IMR-90 (cell line): ENCODE measurements at regions not wholly inside any gene's neighbourhood (a gene's known extent, or its start where the extent isn't known, plus 50 kb on each side); places are given as distances from the start of the nearest gene placed in this dataset.

Experiments used
- ATAC-seq: fragments of 200-7000 bp; cut with Tn5 transposase; 2 replicates; pipeline ENCODE4 v1.9.1; 2020; ENCODE audit warnings: low read depth, mild to moderate bottlenecking, moderate library complexity
- BruUV-seq: library from RNA; stranded (reverse); fragments of 400-500 nt; replicated peaks from 2 replicates; lab custom pipeline; 2021; lab: Mats Ljungman, UMichigan
- CTCF ChIA-PET: fragments of 300-600 bp; formaldehyde crosslinking; extraction: SDS; loops from one replicate; lab custom pipeline; 2021; ENCODE audit warnings: antibody characterized with exemption; lab: Yijun Ruan, JAX
- POLR2A ChIA-PET: fragments of 300-600 bp; sonication (Branson Sonifier 250); formaldehyde crosslinking; loops from one replicate; lab custom pipeline; 2022; ENCODE audit warnings: antibody characterized with exemption; ENCODE audit not compliant: unreplicated experiment; lab: Charles Lee
- DNase-seq: peaks from one replicate; pipeline ENCODE4 v3.0.0; 2013
- H2AFZ ChIP-seq: replicated peaks from 2 replicates; pipeline ENCODE3; 2013; ENCODE audit warnings: low read length, mild to moderate bottlenecking; ENCODE audit not compliant: poor library complexity
- H2AK5ac ChIP-seq: 2 replicates; pipeline ENCODE4 v1.6.1; 2013; ENCODE audit warnings: low read depth, low read length, inconsistent platforms
- H2AK9ac ChIP-seq: replicated peaks from 2 replicates; pipeline ENCODE3; 2013; ENCODE audit warnings: mild to moderate bottlenecking, low read depth, low read length, moderate library complexity; ENCODE audit not compliant: poor library complexity
- H2BK120ac ChIP-seq: 2 replicates; pipeline ENCODE4 v1.6.1; 2013; ENCODE audit warnings: low read depth, low read length, inconsistent platforms
- H2BK15ac ChIP-seq: 3 replicates; pipeline ENCODE4 v1.6.1; 2013; ENCODE audit warnings: low read depth, low read length, inconsistent platforms
- H2BK20ac ChIP-seq: 2 replicates; pipeline ENCODE4 v1.6.1; 2013; ENCODE audit warnings: low read depth, mild to moderate bottlenecking, inconsistent platforms, low read length, moderate library complexity
- H2BK5ac ChIP-seq: 2 replicates; pipeline ENCODE4 v1.6.1; 2013; ENCODE audit warnings: mild to moderate bottlenecking, low read depth, low read length, inconsistent platforms; ENCODE audit not compliant: poor library complexity, severe bottlenecking
- H3K14ac ChIP-seq: replicated peaks from 2 replicates; pipeline ENCODE4 v1.6.1; 2013; ENCODE audit warnings: low read depth, low read length, inconsistent platforms
- H3K18ac ChIP-seq: 2 replicates; pipeline ENCODE4 v1.6.1; 2013; ENCODE audit warnings: low read depth, low read length, control low read depth
- H3K23ac ChIP-seq: 2 replicates; pipeline ENCODE4 v1.6.1; 2013; ENCODE audit warnings: low read depth, low read length, inconsistent platforms
- H3K27ac ChIP-seq: 2 replicates; pipeline ENCODE4 v1.5.1; 2013; ENCODE audit warnings: mild to moderate bottlenecking, control low read depth, low read length; ENCODE audit not compliant: insufficient read depth
- H3K27me3 ChIP-seq: 2 replicates; pipeline ENCODE4 v1.6.1; 2013; ENCODE audit warnings: low read length; ENCODE audit not compliant: control insufficient read depth, insufficient read depth
- H3K36me3 ChIP-seq: 2 replicates; pipeline ENCODE4 v1.6.1; 2013; ENCODE audit warnings: low read length, mixed read lengths; ENCODE audit not compliant: control insufficient read depth, insufficient read depth
- H3K4ac ChIP-seq: 2 replicates; pipeline ENCODE4 v1.6.1; 2013; ENCODE audit warnings: low read depth, low read length, inconsistent platforms
- H3K4me1 ChIP-seq: 2 replicates; pipeline ENCODE4 v1.6.1; 2013; ENCODE audit warnings: low read length, mixed read lengths; ENCODE audit not compliant: control insufficient read depth, insufficient read depth
- H3K4me2 ChIP-seq: 2 replicates; pipeline ENCODE4 v1.6.1; 2013; ENCODE audit warnings: low read depth, mild to moderate bottlenecking, control low read depth, low read length, moderate library complexity
- H3K4me3 ChIP-seq: 2 replicates; pipeline ENCODE4 v1.5.1; 2013; ENCODE audit warnings: low read depth, mild to moderate bottlenecking, control low read depth, low read length, moderate library complexity; ENCODE audit not compliant: insufficient read depth
- H3K56ac ChIP-seq: 2 replicates; pipeline ENCODE4 v1.6.1; 2013; ENCODE audit warnings: low read length, inconsistent platforms; ENCODE audit not compliant: insufficient read depth; ENCODE audit errors: extremely low read depth
- H3K79me1 ChIP-seq, 2 experiments: 2 replicates each; pipeline ENCODE4 v1.6.1; 2013; ENCODE audit warnings: low read length in 2 of 2, inconsistent platforms in 1 of 2, low read depth in 1 of 2
- H3K9ac ChIP-seq: 2 replicates; pipeline ENCODE4 v1.6.1; 2013; ENCODE audit warnings: low read depth, low read length, control low read depth
- H3K9me1 ChIP-seq: 2 replicates; pipeline ENCODE4 v1.6.1; 2013; ENCODE audit warnings: low read length, inconsistent platforms; ENCODE audit not compliant: insufficient read depth
- H3K9me3 ChIP-seq: 2 replicates; pipeline ENCODE4 v1.6.1; 2013; ENCODE audit warnings: low read length; ENCODE audit not compliant: control insufficient read depth, insufficient read depth
- H4K20me1 ChIP-seq: 2 replicates; pipeline ENCODE4 v1.6.1; 2013; ENCODE audit warnings: low read length, inconsistent platforms; ENCODE audit not compliant: insufficient read depth
- H4K5ac ChIP-seq: 2 replicates; pipeline ENCODE4 v1.6.1; 2013; ENCODE audit warnings: mild to moderate bottlenecking, low read depth, low read length, control low read depth
- H4K8ac ChIP-seq, 2 experiments: 2 replicates each; pipeline ENCODE4 v1.6.1; 2013; ENCODE audit warnings: low read depth in 2 of 2, low read length in 2 of 2, control low read depth in 1 of 2, inconsistent platforms in 1 of 2
- H4K91ac ChIP-seq: 2 replicates; pipeline ENCODE4 v1.6.1; 2013; ENCODE audit warnings: low read depth, low read length, inconsistent platforms; ENCODE audit not compliant: insufficient read depth
- BHLHE40 ChIP-seq: fragments of 150-350 bp; IDR thresholded peaks from 2 replicates; pipeline ENCODE4 v1.6.1; 2016; ENCODE audit warnings: mild to moderate bottlenecking, low read depth, low read length
- CEBPB ChIP-seq: IDR thresholded peaks from 2 replicates; pipeline ENCODE4 v1.6.1; 2012; ENCODE audit warnings: low read depth, low read length, improper control_type of control experiment
- CTCF ChIP-seq: conservative IDR thresholded peaks from 2 replicates; pipeline ENCODE4 v1.5.1; 2012; ENCODE audit warnings: mild to moderate bottlenecking, low read depth, low read length, improper control_type of control experiment
- MAFK ChIP-seq: IDR thresholded peaks from 2 replicates; pipeline ENCODE4 v1.6.1; 2012; ENCODE audit warnings: low read depth, low read length, improper control_type of control experiment
- NFE2L2 ChIP-seq: fragments of 150-350 bp; IDR thresholded peaks from 2 replicates; pipeline ENCODE4 v1.6.1; 2016; ENCODE audit warnings: low read depth, mild to moderate bottlenecking, low read length
- POLR2A ChIP-seq: IDR thresholded peaks from 2 replicates; pipeline ENCODE4 v1.6.1; 2012; ENCODE audit warnings: mild to moderate bottlenecking, low read depth, low read length
- RAD21 ChIP-seq: IDR thresholded peaks from 2 replicates; pipeline ENCODE4 v1.6.1; 2012; ENCODE audit warnings: low read length, improper control_type of control experiment
- RCOR1 ChIP-seq: IDR thresholded peaks from 2 replicates; pipeline ENCODE4 v1.6.1; 2012; ENCODE audit warnings: mild to moderate bottlenecking, low read length, improper control_type of control experiment; ENCODE audit not compliant: insufficient replicate concordance
- SMC3 ChIP-seq: fragments of 150-350 bp; IDR thresholded peaks from 2 replicates; pipeline ENCODE4 v1.6.1; 2016; ENCODE audit warnings: low read depth, mild to moderate bottlenecking, antibody characterized with exemption, low read length, moderate library complexity
- USF2 ChIP-seq: fragments of 150-350 bp; IDR thresholded peaks from 2 replicates; pipeline ENCODE4 v1.6.1; 2017; ENCODE audit warnings: mild to moderate bottlenecking, antibody characterized with exemption, low read length, low read depth
- WGBS, 2 experiments: methylation state at CpG; one replicate each; pipeline versions ENCODE4 v1.1.5 to v1.1.7; 2013; ENCODE audit warnings: missing lambda C conversion rate in 2 of 2; ENCODE audit not compliant: insufficient read length in 1 of 2; ENCODE audit errors: extremely low coverage in 2 of 2; 5-methylcytosine and 5-hydroxymethylcytosine counted together
- dilution Hi-C: fragments of 300-500 bp; cut with HindIII; formaldehyde crosslinking; loops from one replicate; pipeline ENCODE4 v1.14.3; 2018; ENCODE audit warnings: low sequenced_read_pairs; ENCODE audit not compliant: unreplicated experiment
- in situ Hi-C: fragments of 300-500 bp; cut with MboI; formaldehyde crosslinking; loops from 3 replicates; pipeline ENCODE4 v1.14.3; 2019; ENCODE audit warnings: low sequenced_read_pairs, inconsistent platforms, mixed read lengths
- intact Hi-C: fragments of 100-400 bp; cut with micrococcal nuclease; formaldehyde crosslinking; loops from 2 replicates; pipeline ENCODE4 v1.10.0; 2022

- WGBS, 2 experiments: no CpG with 5 or more reads among the region's 1 CpG
- dilution Hi-C loops: no loop called here
These were observed 546.1 kb upstream of the ADAMTS5 start for GRCh38 chr21:27513016-27513415.

More at GRCh38 chr21:27513016-27513415, 546.1 kb upstream of the ADAMTS5 start:
- in situ Hi-C loops (no loop called here), intact Hi-C loops (no loop called here)
- Histone ChIP-seq H3K18ac (peak overlapping the region; percentile 28; the same call in 1 of the 2 replicates), H3K56ac (no peak overlapping the region), H3K79me1 (no peaks in the 10 kb centered on the region), H2AK5ac (0 out of 2 replicates have a peak overlapping the region, but pooled peaks have one; percentile 62), H2BK120ac (peak overlapping the region; percentile 47), H3K9ac (no peak overlapping the region), H3K14ac (no peak overlapping the region; the same call in 1 of the 2 replicates), H3K23ac (no peak overlapping the region), H3K9me1 (no peaks in the 10 kb centered on the region; the same call in 1 of the 2 replicates), H3K4ac (no peak overlapping the region), H4K5ac (peak overlapping the region; percentile 84), H4K20me1 (no peaks in the 10 kb centered on the region), H3K4me3 (no peak overlapping the region), H2AFZ (no peak overlapping the region), H2BK5ac (no peak overlapping the region), H3K4me1 (no peaks in the 10 kb centered on the region; the same call in 1 of the 2 replicates), H2BK15ac (no peak overlapping the region; the same call in 2 of the 3 replicates), H3K9me3 (peaks cover 11% of the 10 kb centered on the region), H4K8ac (no peak overlapping the region; a peak in 1 of 4 replicates), H3K4me2 (no peak overlapping the region), H2AK9ac (no peak overlapping the region), H2BK20ac (0 out of 2 replicates have a peak overlapping the region, but pooled peaks have one; percentile 44), H4K91ac (peak overlapping the region; percentile 21; the same call in 1 of the 2 replicates), H3K36me3 (no peaks in the 10 kb centered on the region), H3K27ac (no peak overlapping the region), H3K27me3 (no peaks in the 10 kb centered on the region)
- TF ChIP-seq RAD21 (no peak), USF2 (no peak), RCOR1 (no peak), CTCF (no peak), BHLHE40 (no peak), POLR2A (no peak), CEBPB (no peak), NFE2L2 (no peak), SMC3 (no peak), MAFK (no peak)
- DNase-seq (no peak), ATAC-seq (no peak)
- POLR2A ChIA-PET: no interaction called here
- CTCF ChIA-PET: interaction anchor here (1.3 kb wide), 1 partner anchor 52 kb away, joined by 3 read pairs; no protein-coding TSS in a partner anchor
- no TSS peak for BruUV-seq
